Hepatocyte (in vitro differentiated cells): ENCODE measurements at regions not wholly inside any gene's neighbourhood (a gene's known extent, or its start where the extent isn't known, plus 50 kb on each side); places are given as distances from the start of the nearest gene placed in this dataset.

Experiments
- CTCF ChIP-seq: fragments of 200-600 bp; sonication (generic); IDR thresholded peaks from 2 replicates; pipeline ENCODE4 v1.5.1; 2016; ENCODE audit warnings: antibody characterized with exemption, mild to moderate bottlenecking; ENCODE audit not compliant: poor library complexity
- EZH2 ChIP-seq: fragments of 200-600 bp; sonication (generic); IDR thresholded peaks from 2 replicates; pipeline ENCODE4 v1.6.1; 2016; ENCODE audit warnings: antibody characterized with exemption, mild to moderate bottlenecking, borderline replicate concordance
- EZH2phosphoT487 ChIP-seq: fragments of 200-600 bp; sonication (generic); IDR thresholded peaks from one replicate; pipeline ENCODE4 v1.6.1; 2018; ENCODE audit warnings: antibody characterized with exemption, mild to moderate bottlenecking, low read depth, moderate library complexity; ENCODE audit not compliant: unreplicated experiment, severe bottlenecking

GRCh38 chr3:67964596-67964995 is 310.2 kb upstream of the SUCLG2 start:
- TF ChIP-seq CTCF, result no peak
- no peak for TF ChIP-seq EZH2
- TF ChIP-seq EZH2phosphoT487, result no peak
